Testis (tissue), 2 donors: ENCODE measurements at regions not wholly inside any gene's neighbourhood (a gene's known extent, or its start where the extent isn't known, plus 50 kb on each side); places are given as distances from the start of the nearest gene placed in this dataset.
"Not testable (repeated sequence)": the region's sequence is repeated elsewhere in the genome, so short reads cannot be mapped to it uniquely, and the experiment has no call there.

Experiments
- POLR2A ChIP-seq: fragments of 450-650 bp; IDR thresholded peaks from one replicate; pipeline ENCODE4 v1.6.1; 2017; ENCODE audit warnings: antibody characterized with exemption, mild to moderate bottlenecking, moderate library complexity
- TF ChIP-seq, protein P1 (sequence below), 3 experiments: fragments of 450-650 bp in 2 of 3; fragments of 200-600 bp in 1 of 3; sonication (generic) in 1 of 3; IDR thresholded peaks; one replicate each; pipeline ENCODE4 v1.5.1; 2016 to 2019; ENCODE audit warnings: antibody characterized with exemption in 3 of 3, mild to moderate bottlenecking in 2 of 3, moderate library complexity in 1 of 3

DNA sequence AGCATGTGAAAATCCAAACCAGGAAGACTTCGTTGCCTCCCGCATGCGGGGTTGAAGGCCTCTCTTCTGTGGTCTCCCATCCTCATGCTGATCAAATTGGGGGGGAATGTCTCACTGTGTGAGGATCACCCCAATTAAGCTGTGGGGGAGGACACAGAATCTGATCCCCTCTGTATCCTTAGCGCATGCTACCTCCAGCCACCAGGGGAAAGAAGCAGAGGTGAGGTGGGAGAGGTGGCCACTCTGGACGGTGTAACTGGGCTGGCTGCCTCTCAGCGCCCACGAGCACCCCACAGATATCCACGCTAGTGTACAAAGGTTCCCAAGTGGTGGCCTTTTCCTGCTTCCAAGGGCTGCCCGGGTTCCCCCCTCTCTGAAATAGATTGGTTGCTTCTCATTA lies 177.6 kb upstream of the PLGLB1 start:
- TF ChIP-seq POLR2A: not testable (repeated sequence)
- TF ChIP-seq, protein P1, sequence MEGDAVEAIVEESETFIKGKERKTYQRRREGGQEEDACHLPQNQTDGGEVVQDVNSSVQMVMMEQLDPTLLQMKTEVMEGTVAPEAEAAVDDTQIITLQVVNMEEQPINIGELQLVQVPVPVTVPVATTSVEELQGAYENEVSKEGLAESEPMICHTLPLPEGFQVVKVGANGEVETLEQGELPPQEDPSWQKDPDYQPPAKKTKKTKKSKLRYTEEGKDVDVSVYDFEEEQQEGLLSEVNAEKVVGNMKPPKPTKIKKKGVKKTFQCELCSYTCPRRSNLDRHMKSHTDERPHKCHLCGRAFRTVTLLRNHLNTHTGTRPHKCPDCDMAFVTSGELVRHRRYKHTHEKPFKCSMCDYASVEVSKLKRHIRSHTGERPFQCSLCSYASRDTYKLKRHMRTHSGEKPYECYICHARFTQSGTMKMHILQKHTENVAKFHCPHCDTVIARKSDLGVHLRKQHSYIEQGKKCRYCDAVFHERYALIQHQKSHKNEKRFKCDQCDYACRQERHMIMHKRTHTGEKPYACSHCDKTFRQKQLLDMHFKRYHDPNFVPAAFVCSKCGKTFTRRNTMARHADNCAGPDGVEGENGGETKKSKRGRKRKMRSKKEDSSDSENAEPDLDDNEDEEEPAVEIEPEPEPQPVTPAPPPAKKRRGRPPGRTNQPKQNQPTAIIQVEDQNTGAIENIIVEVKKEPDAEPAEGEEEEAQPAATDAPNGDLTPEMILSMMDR (IDR thresholded peaks at IDR 0.05): not testable (repeated sequence)
